NCI-H2107 treated with DMSO at 0.1 percent for 48 hours (cell line): ENCODE measurements at regions not wholly inside any gene's neighbourhood (a gene's known extent, or its start where the extent isn't known, plus 50 kb on each side); places are given as distances from the start of the nearest gene placed in this dataset.

Experiments used
- DNase-seq: peaks from one replicate; lab custom pipeline; 2025; ENCODE audit not compliant: unreplicated experiment; lab: John Stamatoyannopoulos, UW

DNA sequence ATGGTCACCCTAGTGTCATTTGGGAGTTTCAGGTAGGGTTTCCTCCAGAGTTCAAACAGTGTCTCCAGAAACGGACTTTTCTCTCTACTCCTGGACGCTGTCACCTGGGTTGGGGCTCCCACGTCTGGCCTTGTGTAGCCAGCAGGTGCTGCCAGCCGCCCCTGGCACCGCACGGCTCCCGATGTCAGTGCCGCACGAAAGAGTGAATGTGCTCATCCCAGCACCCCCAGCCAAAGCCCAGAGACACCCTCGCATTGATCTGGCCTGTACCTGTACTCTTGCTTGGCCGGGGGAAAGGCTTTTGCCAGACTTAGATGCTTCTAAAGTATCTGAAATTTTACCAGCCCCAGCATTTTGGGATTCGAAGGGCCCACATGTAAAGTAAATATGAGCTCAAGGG, 351.9 kb downstream of the C16orf95 start:
- no peak for DNase-seq

DNA sequence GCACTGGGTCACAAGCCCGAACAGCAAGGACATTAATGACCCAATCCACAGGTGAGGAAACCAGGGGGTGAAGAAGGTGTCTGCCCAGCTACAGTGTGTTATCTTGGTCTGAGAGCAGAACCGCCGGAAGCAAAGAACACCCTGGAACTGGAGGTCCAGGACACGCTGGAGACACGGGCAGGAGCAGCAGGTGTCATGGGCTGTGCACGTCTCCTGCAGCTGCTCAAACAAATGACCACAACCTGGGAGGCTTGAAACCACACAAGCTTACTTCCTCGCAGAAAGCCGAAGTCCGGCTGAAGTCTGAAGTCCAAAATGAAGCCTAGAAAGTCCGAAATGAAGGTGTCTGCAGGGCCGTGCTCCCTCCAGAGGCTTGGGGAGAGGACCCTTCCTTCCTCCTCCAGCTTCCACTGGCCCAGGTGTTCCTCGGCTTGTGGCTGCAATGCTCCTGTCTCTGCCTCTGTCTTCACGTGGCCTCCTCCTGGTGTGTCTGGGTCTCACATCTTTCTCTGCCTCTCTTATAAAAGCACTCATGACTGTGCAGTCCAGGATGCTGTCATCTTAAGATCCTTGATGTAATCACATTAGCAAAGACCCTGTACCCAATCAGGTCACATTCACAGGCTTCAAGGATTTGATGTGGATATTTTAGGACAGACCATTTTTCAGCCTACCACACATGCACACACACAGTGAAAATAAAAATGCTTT, 351.2 kb downstream of the C16orf95 start:
- DNase-seq, result no peak

GRCh38 chr16:86966777-86967176, 350.4 kb downstream of the C16orf95 start:
- DNase-seq, result no peak

DNA sequence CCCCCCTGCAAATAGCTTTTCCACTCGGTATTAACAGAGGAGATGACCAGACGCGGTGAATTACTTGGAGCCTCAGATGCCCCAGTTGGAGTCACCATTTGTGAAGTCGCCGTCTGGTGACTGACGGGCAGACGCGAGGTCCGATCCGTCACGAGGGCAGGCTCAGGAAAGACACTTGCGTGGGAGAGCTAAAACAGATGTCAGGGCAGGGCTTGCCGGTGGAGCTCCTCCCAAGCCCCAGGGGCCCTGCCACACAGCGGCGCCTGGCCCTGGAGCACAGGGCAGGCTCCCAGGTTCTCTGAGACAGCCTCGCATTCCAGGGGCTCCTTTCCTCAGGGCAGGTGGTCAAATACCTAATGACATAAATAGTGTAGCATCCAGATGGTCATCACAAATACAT, 348.3 kb downstream of the C16orf95 start:
- no peak for DNase-seq

DNA sequence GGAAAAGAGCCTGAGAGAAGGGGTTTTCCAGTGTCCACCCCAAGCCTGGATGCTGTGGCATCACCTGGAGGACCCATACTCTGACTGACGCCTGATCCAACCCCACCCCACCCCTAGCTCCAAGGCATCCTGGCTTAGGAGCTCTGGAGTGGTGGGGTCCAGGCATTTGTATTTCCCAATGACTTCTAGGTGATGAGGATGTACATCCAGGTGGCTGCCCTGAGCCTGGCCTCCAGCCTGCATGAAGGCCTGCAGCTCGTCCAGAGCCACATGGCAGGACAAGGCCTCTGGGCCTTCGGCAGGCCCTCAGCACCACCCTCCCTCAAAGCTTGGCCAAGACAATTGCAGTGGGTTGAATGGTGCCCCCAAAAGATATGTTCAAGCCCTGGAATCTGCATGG, 347.5 kb downstream of the C16orf95 start:
- DNase-seq, result no peak

DNA sequence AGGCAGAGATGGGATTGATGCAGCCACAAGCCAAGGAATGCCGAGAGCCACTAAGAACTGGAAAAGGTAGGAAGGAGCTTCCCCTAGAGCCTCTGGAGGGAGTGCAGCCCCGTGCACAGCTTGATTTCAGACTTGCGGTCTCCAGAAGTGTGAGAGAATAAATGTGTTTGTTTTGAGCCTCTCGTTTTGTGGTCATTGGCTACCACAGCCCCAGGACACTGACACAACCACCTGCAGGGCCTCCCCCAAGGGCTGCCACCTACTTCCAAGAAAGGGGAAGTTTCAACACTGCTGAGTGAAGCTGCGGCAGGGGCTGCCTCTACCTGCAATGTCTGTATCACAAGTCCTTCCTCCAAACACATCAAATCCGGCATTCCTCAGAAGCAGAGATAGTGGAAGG, 346.9 kb downstream of the C16orf95 start:
- no peak for DNase-seq

- no peak for DNase-seq
These were observed 346.5 kb downstream of the C16orf95 start for GRCh38 chr16:86970726-86971125.

- DNase-seq, result no peak
These were observed 345.9 kb downstream of the C16orf95 start for GRCh38 chr16:86971251-86971650.

GRCh38 chr16:86974120-86974519, 343.1 kb downstream of the C16orf95 start:
- no peak for DNase-seq

DNA sequence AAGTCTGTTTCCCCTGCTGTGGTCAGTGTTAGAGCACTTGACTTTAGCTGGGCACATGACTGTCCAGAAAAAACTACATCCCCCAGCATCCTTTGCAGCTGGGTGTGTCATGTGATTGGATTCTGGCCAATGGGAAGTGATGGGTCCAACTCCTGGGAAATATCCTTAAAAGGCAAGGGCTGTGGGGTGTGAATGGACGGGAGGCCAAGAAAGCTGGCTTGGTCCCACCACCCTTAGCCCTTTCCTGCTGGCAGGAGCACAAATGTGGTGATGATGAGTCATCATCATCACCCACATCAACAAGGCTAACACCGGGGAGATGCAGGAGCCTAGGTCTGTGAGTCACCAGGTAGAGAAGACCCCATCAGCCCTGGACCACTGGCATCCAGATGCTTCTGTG, 341.7 kb downstream of the C16orf95 start:
- no peak for DNase-seq

DNA sequence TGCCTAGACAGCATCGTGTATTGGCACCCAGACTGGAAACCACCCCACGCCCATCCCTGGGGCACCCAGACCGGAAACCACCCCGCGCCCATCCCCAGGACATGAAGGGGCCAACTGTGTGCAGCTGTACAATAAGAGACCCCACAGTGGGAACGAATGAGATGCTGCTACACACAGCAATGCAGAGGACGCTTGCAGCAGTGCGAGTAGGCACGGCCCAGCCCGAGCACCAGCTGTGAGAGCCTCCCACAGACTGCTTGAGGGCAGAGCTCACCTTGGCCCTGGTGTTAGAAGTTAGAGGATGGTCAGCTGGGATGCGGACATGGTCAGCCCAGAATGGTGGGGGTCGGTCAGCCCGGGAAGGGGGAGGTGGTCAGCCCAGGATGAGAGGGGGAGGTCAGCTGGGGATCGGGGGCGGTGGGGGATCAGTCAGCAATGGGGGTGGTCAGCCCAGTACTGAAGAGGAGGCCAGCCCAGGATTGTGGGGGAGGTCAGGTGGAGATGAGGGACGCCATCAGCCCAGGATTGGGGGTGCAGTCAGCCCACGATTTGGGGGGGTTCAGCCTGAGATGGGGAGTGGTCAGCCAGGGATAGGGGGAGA, 340.0 kb downstream of the C16orf95 start:
- no peak for DNase-seq

DNA sequence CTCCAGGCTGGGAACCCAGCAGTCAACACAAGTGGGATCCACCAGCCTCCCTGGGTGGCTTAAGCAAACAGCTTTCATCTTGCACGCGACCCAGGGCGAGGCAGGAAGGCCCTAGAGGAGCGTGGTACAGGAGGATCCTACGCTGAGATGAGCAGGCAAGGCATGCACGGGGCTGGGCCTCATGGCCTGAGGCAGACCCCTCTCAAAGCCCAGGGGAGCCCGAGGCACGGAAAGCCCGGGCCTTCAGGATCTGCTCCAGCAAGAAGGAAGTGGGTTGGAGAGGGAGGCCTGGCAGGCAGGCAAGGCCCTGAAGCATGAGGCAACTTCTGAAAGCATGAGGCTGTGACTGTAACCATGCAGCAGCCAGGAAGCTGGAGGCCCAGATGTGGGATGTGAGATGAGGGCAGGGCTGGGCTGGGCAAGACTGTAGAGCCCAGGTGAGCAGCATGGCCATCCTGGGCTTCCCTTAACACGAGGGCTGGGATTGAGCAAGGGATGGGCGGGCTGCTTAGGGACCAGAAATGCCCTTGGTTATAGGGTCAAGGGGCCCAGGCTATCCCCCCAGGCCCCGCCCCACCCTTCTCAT, 338.7 kb downstream of the C16orf95 start:
- DNase-seq, result no peak

GRCh38 chr16:86979061-86979460, 338.1 kb downstream of the C16orf95 start:
- no peak for DNase-seq

GRCh38 chr16:86979984-86980553, 337.1 kb downstream of the C16orf95 start:
- no peak for DNase-seq

DNA sequence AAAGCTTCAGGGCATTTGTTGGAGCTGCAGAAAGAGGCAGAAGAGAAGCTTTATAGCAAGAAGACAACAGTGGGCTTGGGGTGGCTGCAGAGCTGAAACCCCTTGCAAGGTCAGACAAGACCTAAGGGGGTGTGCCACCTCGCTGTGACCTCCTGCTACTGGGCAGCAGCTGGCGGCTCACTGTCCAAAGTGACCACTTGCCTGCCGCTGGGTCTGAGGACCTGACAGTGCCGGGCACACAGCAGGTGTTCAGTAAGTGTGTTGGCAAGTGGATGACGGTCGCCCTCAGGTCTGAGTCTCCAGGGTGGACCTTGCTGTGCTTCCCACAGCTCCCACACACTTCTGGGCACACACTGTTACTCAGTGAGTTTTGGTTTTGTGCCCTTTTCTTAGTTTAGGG, 336.5 kb downstream of the C16orf95 start:
- DNase-seq, result no peak

- DNase-seq, result no peak
These were observed 334.9 kb downstream of the C16orf95 start for GRCh38 chr16:86982347-86982596.

DNA sequence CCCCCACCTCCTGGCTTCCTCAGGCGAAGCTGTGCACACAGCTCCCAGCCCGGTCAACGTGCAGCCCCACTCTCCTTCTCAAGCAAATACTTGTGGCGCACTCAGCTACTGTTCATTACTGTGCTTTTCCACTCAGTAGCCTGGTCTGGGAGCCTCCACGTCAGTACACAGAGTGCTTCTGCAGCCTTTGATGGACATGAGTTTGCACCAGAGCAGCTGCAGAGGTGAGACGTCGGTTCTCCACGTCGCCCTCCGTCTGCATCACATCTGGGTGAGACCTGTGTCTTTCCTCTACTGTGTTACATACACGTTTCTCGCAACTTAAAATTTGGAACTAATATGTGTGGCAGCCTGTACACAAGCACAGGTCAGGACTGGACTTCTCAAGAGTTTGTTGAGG, 334.3 kb downstream of the C16orf95 start:
- no peak for DNase-seq

DNA sequence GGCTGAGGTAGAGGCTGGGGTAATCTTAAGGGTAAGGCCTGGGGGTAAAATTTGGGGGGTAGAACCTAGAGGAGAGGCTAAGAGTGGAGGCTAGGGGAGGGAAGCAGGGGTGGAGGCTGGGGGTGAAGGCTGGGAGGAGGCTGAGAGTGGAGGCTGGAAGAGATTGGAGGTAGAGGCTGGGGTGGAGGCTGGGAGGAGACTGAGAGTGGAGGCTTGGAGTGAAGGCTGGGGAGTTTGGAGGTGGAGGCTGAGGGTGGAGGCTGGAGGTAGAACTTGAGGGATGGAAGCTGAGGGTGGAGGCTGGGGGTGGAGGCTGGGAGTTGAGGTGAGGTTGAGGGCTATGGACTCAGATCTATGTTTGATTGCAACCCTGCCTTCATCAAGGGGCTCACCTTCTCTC, 333.6 kb downstream of the C16orf95 start:
- DNase-seq, result no peak

DNA sequence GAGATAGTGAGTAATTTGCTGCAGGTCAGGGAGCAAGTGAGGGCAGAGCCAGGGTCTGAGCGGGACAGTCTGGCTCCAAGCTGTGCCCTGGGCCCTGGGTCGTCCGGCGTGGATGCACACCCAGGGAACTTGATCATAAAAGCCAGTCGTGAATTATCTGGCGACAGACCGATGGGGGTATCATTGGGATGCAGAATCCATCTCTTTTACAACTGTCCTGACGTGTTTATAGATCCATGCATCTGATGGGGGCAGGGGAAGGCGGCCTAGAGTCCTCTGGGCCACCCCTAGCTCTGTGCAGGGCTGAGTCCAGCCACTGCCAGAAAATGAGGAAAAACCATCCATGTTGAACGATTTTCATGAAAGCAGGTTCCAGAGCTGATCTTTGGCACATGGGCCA, 332.8 kb downstream of the C16orf95 start:
- DNase-seq, result no peak

- DNase-seq, result no peak
These were observed 332.1 kb downstream of the C16orf95 start for GRCh38 chr16:86984991-86985647.

DNA sequence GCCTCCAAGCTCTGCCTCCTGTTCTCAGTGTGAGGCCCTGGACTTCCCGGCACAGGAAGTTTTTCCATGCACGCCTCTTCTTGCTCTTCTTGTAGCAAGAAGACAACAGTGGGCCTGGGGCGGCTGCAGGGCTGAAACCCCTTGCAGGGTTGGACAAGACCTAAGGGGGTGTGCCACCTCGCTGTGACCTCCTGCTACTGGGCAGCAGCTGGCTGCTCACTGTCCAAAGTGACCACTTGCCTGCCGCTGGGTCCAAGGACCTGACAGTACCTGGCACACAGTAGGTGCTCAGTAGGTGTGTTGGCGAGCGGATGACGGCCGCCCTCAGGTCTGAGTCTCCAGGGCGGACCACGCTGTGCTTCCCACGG, 331.6 kb downstream of the C16orf95 start:
- no peak for DNase-seq

DNA sequence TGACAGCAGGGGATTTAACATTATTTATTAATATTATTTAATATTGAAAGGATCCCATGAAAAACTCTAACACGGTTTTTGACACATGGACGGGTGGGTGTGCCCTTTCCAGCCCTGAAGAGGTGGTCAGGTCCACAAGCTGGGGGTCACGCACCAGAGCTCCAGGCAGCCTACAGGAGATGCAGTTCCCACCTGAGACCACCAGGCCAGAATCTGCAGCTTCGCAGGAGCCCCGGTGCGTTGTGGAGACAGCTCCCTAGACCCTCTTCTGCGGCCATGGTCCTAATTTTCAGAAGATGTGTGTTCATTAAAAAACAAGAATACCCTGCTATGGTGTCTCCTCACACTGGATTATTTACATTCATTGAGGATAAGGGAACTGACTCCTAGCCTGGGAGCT, 331.1 kb downstream of the C16orf95 start:
- DNase-seq, result no peak
